HFFc6 (cell line): ENCODE measurements at regions not wholly inside any gene's neighbourhood (a gene's known extent, or its start where the extent isn't known, plus 50 kb on each side); places are given as distances from the start of the nearest gene placed in this dataset.

ENCODE experiments used
- DNase-seq: peaks from one replicate; pipeline ENCODE4 v3.0.0-alpha.2; 2018
- H3K27ac Mint-ChIP-seq: 2 replicates; pipeline ENCODE4 v1.8.0; 2020; ENCODE audit warnings: mild to moderate bottlenecking, mixed read lengths
- H3K27me3 Mint-ChIP-seq: 2 replicates; pipeline ENCODE4 v1.8.0; 2021; ENCODE audit warnings: mild to moderate bottlenecking, moderate library complexity, mixed read lengths; ENCODE audit not compliant: insufficient read depth
- H3K36me3 Mint-ChIP-seq: 2 replicates; pipeline ENCODE4 v1.8.0; 2021; ENCODE audit warnings: low read depth, mixed read lengths
- H3K4me1 Mint-ChIP-seq: 2 replicates; pipeline ENCODE4 v1.8.0; 2020; ENCODE audit warnings: low read depth, mixed read lengths
- H3K4me3 Mint-ChIP-seq: 2 replicates; pipeline ENCODE4 v1.8.0; 2020; ENCODE audit warnings: mild to moderate bottlenecking, moderate library complexity, mixed read lengths
- H3K9me3 Mint-ChIP-seq: 2 replicates; pipeline ENCODE4 v1.8.0; 2020; ENCODE audit warnings: mild to moderate bottlenecking, mixed read lengths
- TF ChIP-seq, protein P1 (sequence below): fragments of 200-600 bp; sonication (generic); IDR thresholded peaks from 2 replicates; pipeline ENCODE4 v1.5.0; 2021; ENCODE audit warnings: antibody characterized with exemption, mild to moderate bottlenecking

- no peaks in the 10 kb centered on the region for H3K9me3 Mint-ChIP-seq
- H3K36me3 Mint-ChIP-seq: no peaks in the 10 kb centered on the region
- TF ChIP-seq, protein P1, sequence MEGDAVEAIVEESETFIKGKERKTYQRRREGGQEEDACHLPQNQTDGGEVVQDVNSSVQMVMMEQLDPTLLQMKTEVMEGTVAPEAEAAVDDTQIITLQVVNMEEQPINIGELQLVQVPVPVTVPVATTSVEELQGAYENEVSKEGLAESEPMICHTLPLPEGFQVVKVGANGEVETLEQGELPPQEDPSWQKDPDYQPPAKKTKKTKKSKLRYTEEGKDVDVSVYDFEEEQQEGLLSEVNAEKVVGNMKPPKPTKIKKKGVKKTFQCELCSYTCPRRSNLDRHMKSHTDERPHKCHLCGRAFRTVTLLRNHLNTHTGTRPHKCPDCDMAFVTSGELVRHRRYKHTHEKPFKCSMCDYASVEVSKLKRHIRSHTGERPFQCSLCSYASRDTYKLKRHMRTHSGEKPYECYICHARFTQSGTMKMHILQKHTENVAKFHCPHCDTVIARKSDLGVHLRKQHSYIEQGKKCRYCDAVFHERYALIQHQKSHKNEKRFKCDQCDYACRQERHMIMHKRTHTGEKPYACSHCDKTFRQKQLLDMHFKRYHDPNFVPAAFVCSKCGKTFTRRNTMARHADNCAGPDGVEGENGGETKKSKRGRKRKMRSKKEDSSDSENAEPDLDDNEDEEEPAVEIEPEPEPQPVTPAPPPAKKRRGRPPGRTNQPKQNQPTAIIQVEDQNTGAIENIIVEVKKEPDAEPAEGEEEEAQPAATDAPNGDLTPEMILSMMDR: no peak
- H3K27ac Mint-ChIP-seq: no peak overlapping the region
- H3K4me3 Mint-ChIP-seq: no peak overlapping the region
- no peak for DNase-seq
- H3K27me3 Mint-ChIP-seq: no peaks in the 10 kb centered on the region
- peaks cover 16% of the 10 kb centered on the region for H3K4me1 Mint-ChIP-seq
These were observed 75.2 kb downstream of the GJA1 start for GRCh38 chr6:121510568-121511177.

- TF ChIP-seq, protein P1: no peak
- H3K4me1 Mint-ChIP-seq: peaks cover 22% of the 10 kb centered on the region
These were observed 80.3 kb downstream of the GJA1 start for GRCh38 chr6:121515630-121516265.

GRCh38 chr6:121516331-121516730, 80.9 kb downstream of the GJA1 start:
- Mint-ChIP-seq H3K27ac (no peak overlapping the region), H3K27me3 (no peaks in the 10 kb centered on the region), H3K4me1 (peaks cover 26% of the 10 kb centered on the region), H3K9me3 (no peaks in the 10 kb centered on the region), H3K4me3 (no peak overlapping the region), H3K36me3 (no peaks in the 10 kb centered on the region)
- DNase-seq: peak; percentile 25
- TF ChIP-seq, protein P1: no peak

More at GRCh38 chr6:121515630-121516265, 80.3 kb downstream of the GJA1 start:
- no peaks in the 10 kb centered on the region for H3K36me3 Mint-ChIP-seq
- H3K4me3 Mint-ChIP-seq: no peak overlapping the region
- DNase-seq: no peak
- H3K27me3 Mint-ChIP-seq: no peaks in the 10 kb centered on the region
- H3K27ac Mint-ChIP-seq: no peak overlapping the region
- H3K9me3 Mint-ChIP-seq: no peaks in the 10 kb centered on the region

GRCh38 chr6:121520337-121521163, 85.1 kb downstream of the GJA1 start:
- Mint-ChIP-seq H3K9me3 (no peaks in the 10 kb centered on the region), H3K27me3 (no peaks in the 10 kb centered on the region), H3K36me3 (no peaks in the 10 kb centered on the region), H3K4me3 (peak overlapping the region; percentile 62), H3K4me1 (peaks cover 52% of the 10 kb centered on the region), H3K27ac (peak overlapping the region; percentile 82)
- TF ChIP-seq, protein P1: no peak
- peak; percentile 75 for DNase-seq

DNA sequence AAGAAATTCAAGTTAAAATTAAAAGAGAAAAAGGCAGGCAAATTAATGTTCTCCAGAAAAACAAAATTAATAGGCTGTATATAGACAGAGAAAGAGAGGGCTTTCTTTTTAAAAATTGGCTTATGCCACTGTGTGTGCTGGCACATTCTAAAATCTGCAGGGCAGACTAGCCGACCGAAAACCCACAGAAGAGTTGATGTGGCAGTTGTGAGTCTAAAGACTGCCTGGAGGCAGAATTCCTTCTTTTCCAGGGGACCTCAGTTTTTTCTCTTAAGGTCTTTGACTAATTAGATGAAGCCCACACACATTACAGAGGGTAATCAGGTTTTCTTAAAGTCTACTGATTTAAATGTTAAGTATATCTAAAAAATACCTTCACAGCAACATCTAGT, 85.7 kb downstream of the GJA1 start:
- Mint-ChIP-seq H3K27me3 (no peaks in the 10 kb centered on the region), H3K4me3 (peak overlapping the region; percentile 62), H3K36me3 (no peaks in the 10 kb centered on the region), H3K27ac (peak overlapping the region; percentile 82), H3K9me3 (no peaks in the 10 kb centered on the region), H3K4me1 (peaks cover 46% of the 10 kb centered on the region)
- no peak for DNase-seq
- TF ChIP-seq, protein P1: no peak
